Smooth muscle cell (in vitro differentiated cells): ENCODE measurements at regions not wholly inside any gene's neighbourhood (a gene's known extent, or its start where the extent isn't known, plus 50 kb on each side); places are given as distances from the start of the nearest gene placed in this dataset.

Experiments
- DNase-seq: peaks from one replicate; lab custom pipeline; 2025; ENCODE audit not compliant: unreplicated experiment; lab: John Stamatoyannopoulos, UW
- H2AFZ ChIP-seq: fragments of 200-600 bp; sonication (generic); 2 replicates; pipeline ENCODE4 v1.6.0; 2016; ENCODE audit warnings: antibody characterized with exemption, low read depth, mild to moderate bottlenecking
- H3F3A ChIP-seq: fragments of 200-600 bp; sonication (generic); 2 replicates; pipeline ENCODE4 v1.6.0; 2017; ENCODE audit warnings: antibody characterized with exemption, low read depth
- H3K27ac ChIP-seq: fragments of 200-600 bp; sonication (generic); 2 replicates; pipeline ENCODE4 v1.5.1; 2016; ENCODE audit warnings: low read depth, mild to moderate bottlenecking
- H3K27me3 ChIP-seq: fragments of 200-600 bp; sonication (generic); 2 replicates; pipeline ENCODE4 v1.6.1; 2016; ENCODE audit warnings: low read depth, mild to moderate bottlenecking
- H3K36me3 ChIP-seq: fragments of 200-600 bp; sonication (generic); 2 replicates; pipeline ENCODE4 v1.5.1; 2016; ENCODE audit warnings: low read depth
- H3K4me1 ChIP-seq: fragments of 200-600 bp; sonication (generic); 2 replicates; pipeline ENCODE4 v1.5.1; 2016; ENCODE audit warnings: low read depth
- H3K4me2 ChIP-seq: fragments of 200-600 bp; sonication (generic); 2 replicates; pipeline ENCODE4 v1.6.0; 2016; ENCODE audit warnings: mild to moderate bottlenecking
- H3K4me3 ChIP-seq: fragments of 200-600 bp; sonication (generic); 2 replicates; pipeline ENCODE4 v1.5.1; 2016; ENCODE audit warnings: mild to moderate bottlenecking
- H3K79me2 ChIP-seq: fragments of 200-600 bp; sonication (generic); 2 replicates; pipeline ENCODE4 v1.6.0; 2016; ENCODE audit warnings: low read depth, mild to moderate bottlenecking
- H3K9ac ChIP-seq: fragments of 200-600 bp; sonication (generic); 2 replicates; pipeline ENCODE4 v1.6.0; 2016; ENCODE audit warnings: low read depth
- H3K9me3 ChIP-seq: fragments of 200-600 bp; sonication (generic); replicated peaks from 2 replicates; pipeline ENCODE4 v1.5.1; 2016; ENCODE audit warnings: low read depth
- H4K20me1 ChIP-seq: fragments of 200-600 bp; sonication (generic); 2 replicates; pipeline ENCODE4 v1.6.0; 2016; ENCODE audit warnings: low read depth
- WGBS: methylation state at CpG from one replicate; pipeline ENCODE4 v1.1.7; 2016; ENCODE audit warnings: low lambda C conversion rate; 5-methylcytosine and 5-hydroxymethylcytosine counted together
- TF ChIP-seq, protein P1 (sequence below): fragments of 200-600 bp; sonication (generic); IDR thresholded peaks from 2 replicates; pipeline ENCODE4 v1.5.1; 2017; ENCODE audit warnings: borderline replicate concordance, mild to moderate bottlenecking, antibody characterized with exemption; ENCODE audit not compliant: insufficient read depth, poor library complexity, severe bottlenecking

DNA sequence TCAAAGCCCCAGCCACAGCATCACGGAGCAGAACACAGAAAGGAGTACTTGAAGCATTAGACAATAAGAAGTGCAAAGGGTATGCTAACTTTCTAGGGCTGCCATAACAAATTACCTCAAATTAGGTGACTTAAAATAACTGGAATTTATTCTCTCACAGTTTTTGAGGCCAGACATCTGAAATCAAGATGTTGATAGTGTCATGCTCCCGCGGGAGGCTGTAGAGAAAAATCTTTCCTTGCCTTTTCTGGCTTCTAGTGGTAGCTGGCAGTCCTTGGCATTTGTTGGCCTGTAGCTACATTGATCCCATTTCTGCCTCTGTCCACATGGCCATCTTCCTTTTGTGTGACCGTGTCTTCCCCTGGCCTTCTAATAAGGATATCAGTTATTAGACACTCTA is 51.9 kb upstream of the SPDL1 start:
- TF ChIP-seq, protein P1, sequence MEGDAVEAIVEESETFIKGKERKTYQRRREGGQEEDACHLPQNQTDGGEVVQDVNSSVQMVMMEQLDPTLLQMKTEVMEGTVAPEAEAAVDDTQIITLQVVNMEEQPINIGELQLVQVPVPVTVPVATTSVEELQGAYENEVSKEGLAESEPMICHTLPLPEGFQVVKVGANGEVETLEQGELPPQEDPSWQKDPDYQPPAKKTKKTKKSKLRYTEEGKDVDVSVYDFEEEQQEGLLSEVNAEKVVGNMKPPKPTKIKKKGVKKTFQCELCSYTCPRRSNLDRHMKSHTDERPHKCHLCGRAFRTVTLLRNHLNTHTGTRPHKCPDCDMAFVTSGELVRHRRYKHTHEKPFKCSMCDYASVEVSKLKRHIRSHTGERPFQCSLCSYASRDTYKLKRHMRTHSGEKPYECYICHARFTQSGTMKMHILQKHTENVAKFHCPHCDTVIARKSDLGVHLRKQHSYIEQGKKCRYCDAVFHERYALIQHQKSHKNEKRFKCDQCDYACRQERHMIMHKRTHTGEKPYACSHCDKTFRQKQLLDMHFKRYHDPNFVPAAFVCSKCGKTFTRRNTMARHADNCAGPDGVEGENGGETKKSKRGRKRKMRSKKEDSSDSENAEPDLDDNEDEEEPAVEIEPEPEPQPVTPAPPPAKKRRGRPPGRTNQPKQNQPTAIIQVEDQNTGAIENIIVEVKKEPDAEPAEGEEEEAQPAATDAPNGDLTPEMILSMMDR = no peak
- DNase-seq = no peak
- no peak overlapping the region for H3K4me2 ChIP-seq
- no peaks in the 10 kb centered on the region for H3K9me3 ChIP-seq
- no peaks in the 10 kb centered on the region for H3K79me2 ChIP-seq
- H4K20me1 ChIP-seq = no peaks in the 10 kb centered on the region
- H2AFZ ChIP-seq = no peak overlapping the region
- no peak overlapping the region for H3K9ac ChIP-seq
- H3K27me3 ChIP-seq = peaks cover 13% of the 10 kb centered on the region
- no peak overlapping the region for H3K4me3 ChIP-seq
- H3K27ac ChIP-seq = no peak overlapping the region
- no peaks in the 10 kb centered on the region for H3K36me3 ChIP-seq
- WGBS = 97% methylated on average over 4 of the region's 4 CpGs
- H3K4me1 ChIP-seq = no peaks in the 10 kb centered on the region
- H3F3A ChIP-seq = no peaks in the 10 kb centered on the region

- Histone ChIP-seq H3K27me3 (peaks cover 11% of the 10 kb centered on the region), H3K9me3 (no peaks in the 10 kb centered on the region), H3K9ac (no peak overlapping the region), H3K4me2 (no peak overlapping the region), H3K79me2 (no peaks in the 10 kb centered on the region), H3K27ac (no peak overlapping the region), H3K36me3 (no peaks in the 10 kb centered on the region), H3F3A (no peaks in the 10 kb centered on the region), H4K20me1 (no peaks in the 10 kb centered on the region), H3K4me1 (no peaks in the 10 kb centered on the region), H3K4me3 (no peak overlapping the region), H2AFZ (no peak overlapping the region)
- no peak for DNase-seq
- TF ChIP-seq, protein P1 = no peak
These were observed 55.7 kb upstream of the SPDL1 start for GRCh38 chr5:169527863-169528262.

- Histone ChIP-seq H3K4me1 (no peaks in the 10 kb centered on the region), H2AFZ (no peak overlapping the region), H3K9ac (no peak overlapping the region), H3K9me3 (no peaks in the 10 kb centered on the region), H3K27ac (no peak overlapping the region), H3K4me3 (no peak overlapping the region), H3K36me3 (no peaks in the 10 kb centered on the region), H3F3A (no peaks in the 10 kb centered on the region), H3K79me2 (no peaks in the 10 kb centered on the region), H3K27me3 (peaks cover 11% of the 10 kb centered on the region), H3K4me2 (no peak overlapping the region), H4K20me1 (no peaks in the 10 kb centered on the region)
- no peak for DNase-seq
- WGBS = 96% methylated on average over 2 of the region's 2 CpGs
- TF ChIP-seq, protein P1 = no peak
These were observed 56.5 kb upstream of the SPDL1 start for GRCh38 chr5:169527066-169527465.

DNA sequence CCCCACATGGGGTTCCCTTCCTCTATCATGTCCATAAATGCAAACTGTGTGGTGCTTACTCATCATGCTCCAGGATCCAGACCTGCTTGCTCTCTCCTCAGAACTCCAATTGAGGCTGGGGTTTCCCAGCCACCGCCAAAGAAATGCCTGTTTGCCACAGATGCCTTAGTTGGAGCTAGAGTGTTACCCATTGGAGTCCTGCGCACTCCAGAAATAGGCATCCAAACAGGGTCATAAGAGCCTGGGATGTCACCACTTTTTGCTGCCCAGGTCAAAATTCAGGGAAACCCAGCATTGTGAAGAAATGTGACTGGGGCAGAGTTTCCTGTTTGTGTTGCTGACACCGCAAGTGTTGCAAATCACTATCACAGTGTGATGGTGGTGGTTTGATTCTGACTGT is 60.7 kb upstream of the SPDL1 start:
- DNase-seq = no peak
- Histone ChIP-seq H3K36me3 (no peaks in the 10 kb centered on the region), H3K4me1 (no peaks in the 10 kb centered on the region), H3K79me2 (no peaks in the 10 kb centered on the region), H3K4me2 (no peak overlapping the region), H2AFZ (no peak overlapping the region), H3K4me3 (no peak overlapping the region), H3K9ac (no peak overlapping the region), H3F3A (no peaks in the 10 kb centered on the region), H4K20me1 (no peaks in the 10 kb centered on the region), H3K27ac (no peak overlapping the region), H3K9me3 (no peaks in the 10 kb centered on the region), H3K27me3 (peaks cover 8% of the 10 kb centered on the region)
- TF ChIP-seq, protein P1 = no peak
- 92% methylated on average over 3 of the region's 3 CpGs for WGBS
